Hematopoietic multipotent progenitor cell treated with erythropoietin and hydrocortisone succinate and interleukin-3 and kit ligand, for 15 days (in vitro differentiated cells): ENCODE measurements at regions not wholly inside any gene's neighbourhood (a gene's known extent, or its start where the extent isn't known, plus 50 kb on each side); places are given as distances from the start of the nearest gene placed in this dataset.

Experiments used
- DNase-seq: peaks from one replicate; pipeline ENCODE4 v3.0.0-alpha.2; 2015; ENCODE audit warnings: low spot score

DNA sequence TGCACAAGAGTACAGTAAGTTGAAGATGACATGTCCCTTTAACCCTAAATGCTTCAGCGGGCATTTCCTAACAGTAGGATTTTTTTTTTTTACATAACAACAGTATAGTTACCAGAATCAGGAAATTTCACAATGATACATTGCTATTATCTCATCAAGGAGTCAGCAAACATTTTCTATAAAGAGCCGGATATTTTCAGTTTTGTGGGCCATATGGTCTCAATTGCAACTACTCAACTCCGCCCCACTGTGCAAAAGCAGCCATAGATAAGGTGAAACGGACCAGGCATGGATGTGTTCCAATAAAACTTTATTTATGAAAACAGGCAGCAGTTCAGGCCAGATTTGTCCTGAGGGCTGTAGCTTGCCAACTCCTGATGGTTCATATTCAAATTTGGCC, 130.6 kb downstream of the SMAD6 start:
- no peak for DNase-seq

DNA sequence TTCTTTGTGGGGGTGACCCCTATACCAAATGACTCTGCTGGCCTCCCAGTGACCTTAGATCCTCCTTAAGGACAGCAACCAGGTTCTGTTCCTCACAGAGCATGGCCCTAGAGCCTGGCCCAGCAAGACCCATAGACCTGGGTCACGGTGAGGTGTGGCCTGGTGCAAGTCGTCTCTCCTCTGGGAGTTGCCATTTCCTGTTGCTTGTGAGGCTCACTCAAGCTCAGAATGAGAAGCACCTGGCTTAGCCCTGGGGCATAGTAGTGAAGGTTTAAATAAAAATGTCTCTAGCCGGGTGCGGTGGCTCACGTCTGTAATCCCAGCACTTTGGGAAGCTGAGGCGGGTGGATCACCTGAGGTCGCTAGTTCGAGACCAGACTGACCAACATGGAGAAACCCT, 131.3 kb downstream of the SMAD6 start:
- DNase-seq = no peak

DNA sequence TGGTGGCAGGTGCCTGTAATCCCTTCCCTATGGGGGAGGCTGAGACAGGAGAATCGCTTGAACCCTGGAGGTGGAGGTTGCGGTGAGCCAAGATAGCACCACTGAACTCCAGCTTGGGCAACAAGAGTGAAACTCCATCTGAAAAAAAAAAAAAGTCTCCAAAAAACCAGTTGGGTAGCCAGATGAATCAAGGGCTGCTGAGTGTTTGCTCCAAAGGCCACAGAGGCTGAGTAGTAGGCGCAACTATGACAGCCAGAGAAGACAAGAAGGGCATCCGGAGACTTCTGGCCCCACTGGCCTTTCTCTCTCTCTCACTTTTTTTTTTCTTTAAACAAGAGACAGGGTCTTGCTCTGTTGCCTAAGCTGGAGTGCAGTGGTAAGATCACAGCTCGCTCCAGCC, 131.8 kb downstream of the SMAD6 start:
- DNase-seq = no peak

DNA sequence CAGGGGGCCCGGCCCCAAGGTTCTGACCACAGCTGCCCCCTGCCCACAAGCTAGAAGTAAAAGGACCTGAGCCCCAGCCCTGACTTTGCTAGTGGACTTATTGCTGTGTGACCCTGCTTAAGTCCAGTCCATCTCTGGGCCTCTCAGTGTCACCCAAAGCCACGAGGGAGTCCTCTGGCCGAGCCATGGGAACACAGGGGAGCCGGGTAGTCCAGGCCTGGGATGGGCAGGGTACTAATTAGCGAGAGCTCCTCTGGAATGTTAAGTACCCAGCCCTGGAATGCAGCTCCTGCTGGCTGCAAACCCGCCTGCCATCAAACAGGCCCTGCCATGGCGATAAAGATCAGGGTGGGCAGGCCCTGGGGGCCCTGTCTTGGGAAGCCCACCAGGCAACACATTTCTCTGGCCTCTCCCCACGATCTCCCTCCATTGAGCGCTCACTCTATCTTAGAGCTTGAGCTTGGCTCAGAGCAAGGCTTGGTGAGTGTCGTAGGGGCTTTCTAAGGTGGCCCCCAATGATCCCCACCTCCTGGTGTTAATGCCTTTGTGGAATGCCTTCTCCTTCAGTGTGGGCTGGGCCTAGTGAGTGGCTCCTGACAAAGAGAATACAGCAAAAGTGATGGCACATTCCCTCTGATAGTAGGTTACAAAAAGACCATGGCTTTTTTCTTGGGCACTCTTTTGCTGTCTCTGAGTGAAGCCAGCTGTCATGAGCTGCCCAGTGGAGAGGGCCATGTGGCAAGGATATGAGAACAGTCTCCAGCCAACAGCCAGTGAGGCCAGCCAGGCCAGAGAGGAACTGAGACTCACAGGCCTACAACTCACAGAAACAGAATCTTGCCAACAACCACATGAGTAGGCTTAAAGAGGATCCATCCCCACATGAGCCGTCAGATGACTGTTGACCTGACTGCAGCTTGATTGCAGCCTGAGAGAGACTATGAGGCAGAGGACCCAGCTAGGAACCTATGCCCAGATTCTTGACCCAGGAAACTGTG, 133.1 kb downstream of the SMAD6 start:
- no peak for DNase-seq

DNA sequence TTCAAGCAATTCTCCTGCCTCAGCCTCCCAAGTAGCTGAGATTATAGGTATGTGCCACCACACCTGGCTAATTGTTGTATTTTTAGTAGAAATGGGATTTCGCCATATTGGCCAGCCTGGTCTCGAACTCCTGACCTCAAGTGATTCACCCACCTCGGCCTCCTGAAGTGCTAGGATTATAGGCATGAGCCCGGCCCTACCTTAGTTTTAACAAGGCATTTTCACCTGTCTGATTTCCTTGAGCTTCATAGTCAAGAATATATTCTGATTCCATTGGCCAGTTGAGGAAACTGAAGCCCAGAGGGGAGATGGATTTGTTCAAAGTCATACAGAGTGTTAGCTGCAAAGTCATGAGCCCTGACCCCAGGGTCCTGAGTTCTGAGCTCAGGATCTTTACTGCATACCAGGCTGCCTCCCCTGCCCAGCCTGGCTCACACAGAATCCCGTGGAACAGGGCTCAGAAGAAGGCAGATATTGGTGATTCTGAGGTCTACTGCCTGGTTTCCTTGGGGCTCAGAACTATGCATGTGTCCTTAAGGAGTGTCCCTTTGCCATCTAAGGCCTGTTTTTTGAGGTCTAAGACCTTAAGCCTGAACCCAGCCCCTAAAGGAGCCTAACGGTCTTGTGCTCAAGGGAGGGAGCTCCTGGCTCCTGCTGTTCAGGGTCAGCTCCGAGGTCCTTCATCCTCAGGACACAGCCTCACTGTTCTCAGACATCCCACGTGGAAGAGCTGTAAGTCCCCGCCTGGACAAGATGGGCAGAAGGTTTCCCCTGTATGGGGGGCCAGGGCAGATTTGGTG, 134.4 kb downstream of the SMAD6 start:
- no peak for DNase-seq

DNA sequence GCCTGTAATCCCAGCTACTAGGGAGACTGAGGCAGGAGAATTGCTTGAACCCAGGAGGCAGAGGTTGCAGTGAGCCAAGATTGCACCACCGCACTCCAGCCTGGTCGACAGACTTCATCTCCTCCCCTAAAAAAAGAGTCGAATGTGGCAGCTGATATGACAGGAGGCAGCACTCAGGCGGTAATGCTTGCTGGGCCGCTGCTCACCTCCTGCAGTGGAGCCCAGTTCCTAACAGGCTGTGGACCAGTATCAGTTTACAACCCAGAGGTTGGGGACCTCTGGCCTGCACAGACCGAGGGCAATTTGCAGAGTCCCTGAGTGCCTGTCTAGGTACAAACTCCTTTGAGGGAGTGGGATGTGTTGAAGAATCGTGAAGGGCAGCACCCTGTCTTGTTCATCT, 136.2 kb downstream of the SMAD6 start:
- no peak for DNase-seq

DNA sequence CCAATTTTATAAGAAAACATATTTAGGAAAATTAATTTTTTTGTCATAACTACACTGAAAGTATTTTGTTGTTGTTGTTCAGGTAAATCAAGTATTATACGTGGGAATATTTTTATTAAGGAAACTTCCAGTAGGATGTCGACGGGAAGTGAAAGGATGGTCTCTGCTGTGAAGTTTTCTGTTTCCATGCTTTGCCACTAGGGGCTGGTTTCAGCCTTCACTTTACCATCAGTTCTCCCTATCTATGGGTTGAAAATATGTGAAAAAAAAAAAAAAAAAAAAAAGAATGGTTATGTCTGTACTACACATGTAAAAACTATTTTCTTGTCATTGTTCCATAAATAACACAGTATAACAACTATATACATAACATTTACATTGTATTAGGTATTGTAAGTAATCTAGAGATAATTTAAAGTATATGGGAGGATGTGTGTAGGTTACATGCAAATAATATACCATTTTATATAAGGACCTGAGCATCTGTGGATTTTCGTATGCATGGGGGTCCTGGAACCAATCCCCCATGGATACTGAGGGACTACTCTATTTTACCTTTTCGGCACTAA, 136.7 kb downstream of the SMAD6 start:
- peak; percentile 8 for DNase-seq

DNA sequence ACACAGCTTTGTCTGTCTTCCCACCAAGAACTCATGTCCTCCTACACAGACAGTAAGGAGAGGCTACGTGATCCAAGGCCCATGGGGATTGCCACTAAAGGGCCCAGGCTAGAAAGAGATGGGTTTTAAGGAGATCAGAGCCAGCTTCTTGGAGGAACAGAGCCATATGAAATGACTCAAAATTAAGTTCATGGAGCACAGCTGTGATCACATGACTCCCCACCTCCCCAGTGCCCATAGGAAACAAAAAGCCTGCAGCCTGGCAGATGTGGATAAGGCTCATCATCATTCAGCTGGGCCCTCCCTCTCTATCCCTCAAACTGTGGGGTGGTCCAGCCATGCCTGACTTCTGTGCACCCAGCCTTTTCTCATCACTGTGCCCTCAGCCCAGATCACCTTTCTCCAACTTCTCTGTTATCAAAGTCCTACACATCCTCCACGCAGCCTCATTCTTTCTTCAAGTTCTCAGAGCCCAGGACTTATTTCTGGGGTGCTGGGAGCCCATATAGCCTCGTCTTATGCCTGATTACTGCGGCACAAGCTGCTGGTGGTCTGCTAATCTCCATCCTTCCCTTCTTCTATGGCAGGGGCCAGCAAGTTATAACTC, 137.6 kb downstream of the SMAD6 start:
- no peak for DNase-seq

DNA sequence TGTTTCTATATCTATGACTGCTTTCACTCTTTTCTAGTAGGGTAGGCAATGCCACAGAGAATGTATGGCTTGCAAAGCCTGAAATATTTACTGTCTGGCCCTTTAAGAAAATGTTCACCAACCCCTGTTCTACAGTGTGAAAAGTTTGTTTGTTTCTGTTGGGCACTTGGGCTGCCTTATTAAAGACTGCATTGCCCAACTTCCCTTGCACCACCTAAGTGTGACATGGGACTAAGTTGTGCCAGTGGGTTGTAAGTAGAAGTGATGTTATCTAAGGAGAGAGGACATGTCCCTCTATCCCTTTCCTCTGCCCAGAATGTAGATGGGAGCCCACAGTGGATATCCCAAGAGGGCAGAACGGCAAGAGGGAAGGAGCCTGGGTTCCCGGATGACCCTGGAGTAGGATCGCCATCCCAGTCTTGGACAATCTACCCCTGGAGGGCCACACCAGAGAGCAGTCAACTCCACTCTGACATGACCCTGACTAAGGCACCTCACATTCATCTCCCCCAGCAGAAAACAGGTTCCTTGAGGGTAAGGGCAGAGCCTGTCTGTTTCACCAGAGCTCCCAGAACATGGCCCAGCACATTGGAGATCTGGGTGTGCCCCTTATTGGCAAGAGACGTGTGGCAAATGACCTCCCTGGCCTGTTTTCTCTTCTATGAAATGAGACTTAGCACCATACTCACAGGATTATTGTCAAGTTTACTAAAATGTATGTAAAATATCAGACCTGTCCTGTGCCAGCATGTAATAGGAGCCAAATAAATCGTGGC, 138.8 kb downstream of the SMAD6 start:
- DNase-seq = no peak

DNA sequence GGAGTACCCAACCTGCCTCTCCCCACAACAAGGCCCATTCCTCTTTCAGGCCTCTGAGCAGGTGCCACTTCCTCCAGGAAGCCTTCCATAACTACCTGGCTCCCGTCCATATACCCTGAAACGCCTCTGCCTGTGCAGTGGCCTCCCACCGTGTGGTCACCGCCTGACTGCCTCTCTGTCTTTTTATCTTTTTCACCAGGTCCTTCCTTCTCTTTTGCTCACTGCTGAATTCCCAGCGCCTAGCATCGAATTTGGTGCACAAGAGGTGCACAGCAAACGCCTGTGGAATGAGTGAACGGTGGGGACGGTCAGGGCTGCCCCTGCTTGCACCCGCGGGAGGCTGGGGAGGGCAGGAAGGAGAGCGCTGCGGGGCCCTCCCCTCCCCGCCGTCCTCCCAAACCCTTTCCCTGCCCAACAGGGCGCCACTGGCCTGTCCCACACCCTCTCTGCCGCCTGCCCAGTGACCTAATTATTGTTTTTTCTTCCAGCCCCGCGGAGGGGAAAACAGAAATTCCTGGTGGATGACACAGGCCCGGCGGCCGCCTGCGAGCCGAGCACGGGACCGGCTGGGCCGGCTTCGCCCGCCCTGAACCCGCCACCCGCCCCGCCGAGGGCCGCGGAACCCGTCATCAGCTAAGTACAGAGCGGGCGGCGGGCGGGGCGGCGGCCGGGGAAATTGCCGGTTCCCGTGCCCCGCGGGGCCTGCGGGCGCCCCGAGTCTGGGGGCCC, 140.1 kb downstream of the SMAD6 start:
- no peak for DNase-seq

DNA sequence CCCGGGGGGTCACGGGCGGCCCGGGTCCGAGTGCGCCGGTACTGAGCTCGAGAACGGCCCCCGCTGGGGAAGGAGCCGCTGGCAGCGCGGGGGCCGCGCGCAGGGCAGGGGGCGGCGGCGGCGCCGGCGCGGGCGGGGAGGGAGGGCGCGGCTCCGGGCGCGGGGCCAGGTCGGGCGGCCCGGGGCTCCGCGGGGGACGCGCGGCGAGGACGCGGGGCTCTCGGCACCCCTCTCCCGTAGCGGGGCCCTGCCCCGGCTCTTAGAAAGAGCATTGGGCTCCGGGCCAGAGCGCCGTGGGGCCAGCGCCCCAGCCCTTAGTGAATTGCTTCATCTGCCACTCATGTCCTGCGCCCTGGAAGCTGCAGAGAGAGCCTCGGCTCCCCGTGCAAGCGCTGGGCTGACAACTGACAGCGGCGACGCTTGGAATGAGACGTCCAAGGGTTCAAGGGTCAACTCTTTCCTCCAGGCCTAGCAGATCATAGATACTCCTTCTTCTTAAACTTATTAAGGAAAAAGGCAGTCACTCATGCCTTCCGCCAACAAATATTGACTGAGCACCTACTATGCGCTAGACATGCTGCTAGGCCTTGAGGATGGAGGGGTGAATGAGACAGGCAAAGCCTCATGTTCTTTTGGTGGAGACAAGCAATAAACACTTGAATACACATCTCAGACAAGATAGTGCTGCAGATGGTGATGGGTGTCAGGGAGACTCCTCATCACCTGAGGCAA, 140.8 kb downstream of the SMAD6 start:
- no peak for DNase-seq

DNA sequence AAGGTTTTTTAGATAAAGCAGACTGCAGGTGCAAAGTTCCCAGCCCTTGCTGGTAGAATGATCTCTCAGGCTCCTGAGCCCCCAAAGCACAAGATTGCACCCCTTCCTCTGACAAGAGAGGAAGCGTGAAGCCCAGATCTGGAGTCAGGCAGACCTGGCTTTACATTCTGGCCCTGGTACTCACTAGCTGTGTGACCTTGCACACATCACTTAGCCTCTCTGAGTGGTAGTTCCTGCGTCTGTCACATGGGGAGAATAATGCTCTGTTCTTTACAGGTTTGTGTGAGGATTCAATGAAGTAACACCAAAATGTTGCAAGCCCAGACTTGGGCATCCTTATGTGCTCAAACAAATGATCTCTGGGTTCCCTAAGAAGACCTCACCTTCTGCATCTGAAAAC, 141.5 kb downstream of the SMAD6 start:
- no peak for DNase-seq

DNA sequence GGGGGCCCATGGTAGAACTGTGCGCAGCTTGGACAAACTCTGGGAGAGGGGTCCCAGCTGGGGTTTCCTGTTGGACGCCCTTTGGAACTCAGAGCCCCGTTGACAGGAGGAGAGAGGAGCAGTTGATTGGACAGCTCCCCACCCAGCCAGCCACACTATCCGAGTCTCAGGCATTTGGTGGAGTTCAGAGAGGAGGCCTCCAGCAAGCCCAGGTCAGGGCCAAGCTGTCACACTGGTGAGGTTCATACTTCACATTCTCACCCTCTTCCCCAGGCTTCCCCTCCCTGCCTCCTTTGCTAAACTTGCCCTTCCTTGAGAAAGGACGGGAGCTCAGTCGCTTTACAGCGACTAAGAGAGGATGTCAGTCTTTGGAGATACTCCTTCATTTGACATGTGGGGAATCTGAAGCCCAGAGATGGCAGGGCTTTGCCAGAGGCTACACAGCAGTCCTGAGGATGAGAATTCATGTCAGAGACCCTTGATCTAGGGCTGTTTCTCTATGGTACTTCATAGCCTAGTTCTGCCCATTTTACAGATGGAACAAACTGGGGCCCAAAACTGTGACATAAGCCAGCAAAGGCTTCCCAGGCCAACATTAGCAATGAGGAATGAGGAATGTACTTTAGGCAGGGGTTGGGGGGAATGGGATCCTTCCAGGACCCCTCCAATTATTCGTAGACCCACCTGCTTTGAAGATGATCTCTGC, 142.2 kb downstream of the SMAD6 start:
- DNase-seq = no peak

DNA sequence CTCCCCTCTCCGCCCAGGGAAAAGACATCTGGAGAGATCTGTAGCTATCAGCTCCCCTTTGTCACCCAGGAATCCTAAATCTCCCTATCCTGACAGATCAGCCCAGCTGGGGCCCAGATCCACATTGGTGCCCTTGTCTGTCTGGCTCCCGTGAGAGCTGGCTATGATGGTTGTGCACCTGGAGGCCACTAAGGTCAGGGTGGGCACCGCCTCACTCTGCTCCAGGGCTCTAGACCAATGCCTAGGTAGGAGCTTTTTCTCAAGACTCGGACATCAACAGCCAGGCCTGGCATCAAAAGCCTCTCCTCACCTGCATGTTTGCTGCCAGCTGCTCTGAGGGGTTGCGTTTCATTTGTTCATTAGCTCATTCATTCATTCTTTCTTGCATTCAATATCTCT, 142.7 kb downstream of the SMAD6 start:
- DNase-seq = no peak

DNA sequence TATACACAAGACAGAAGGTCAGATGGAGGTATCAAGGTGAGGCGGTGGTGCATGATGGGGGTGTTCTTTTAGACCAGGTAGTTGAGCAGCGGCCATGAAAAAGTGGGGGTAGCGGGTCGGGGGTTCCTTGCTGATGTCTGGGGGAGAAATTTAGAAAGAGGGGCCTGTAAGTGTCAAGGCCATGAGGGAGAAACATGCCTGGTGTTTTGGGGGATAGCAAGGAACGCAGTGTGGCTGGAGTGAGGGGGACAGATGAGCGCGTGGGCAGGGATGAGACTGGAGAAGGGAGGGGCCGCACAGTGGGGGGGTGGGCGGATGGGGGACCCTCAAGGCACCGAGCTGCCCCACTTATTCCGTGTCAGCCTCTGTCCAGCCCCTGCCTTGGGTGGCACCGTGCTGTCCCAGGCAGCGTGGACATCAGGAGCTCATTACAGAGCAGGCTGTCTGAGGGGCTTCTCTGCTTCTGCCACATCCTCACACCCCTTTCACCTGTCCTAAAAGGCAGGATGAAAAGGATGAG, 143.3 kb downstream of the SMAD6 start:
- no peak for DNase-seq

DNA sequence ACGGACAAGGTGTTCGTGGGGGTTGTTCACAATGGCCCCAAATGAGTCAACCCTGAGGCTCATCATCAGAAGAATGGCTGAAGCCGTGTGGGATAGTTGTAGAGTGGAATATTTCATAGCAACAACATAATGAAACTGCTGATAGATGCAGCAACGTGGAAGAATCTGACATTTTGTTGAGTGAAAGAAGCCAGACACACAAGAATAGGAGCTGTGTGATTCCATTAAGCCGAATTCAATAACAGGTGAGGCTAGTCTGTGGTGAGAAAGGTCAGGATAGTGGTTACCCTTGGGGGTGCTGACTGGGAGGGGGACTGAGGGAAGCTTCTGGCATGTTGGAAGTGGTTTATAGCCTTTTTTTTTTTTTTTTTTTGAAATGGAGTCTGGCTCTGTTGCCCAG, 144.0 kb downstream of the SMAD6 start:
- no peak for DNase-seq

DNA sequence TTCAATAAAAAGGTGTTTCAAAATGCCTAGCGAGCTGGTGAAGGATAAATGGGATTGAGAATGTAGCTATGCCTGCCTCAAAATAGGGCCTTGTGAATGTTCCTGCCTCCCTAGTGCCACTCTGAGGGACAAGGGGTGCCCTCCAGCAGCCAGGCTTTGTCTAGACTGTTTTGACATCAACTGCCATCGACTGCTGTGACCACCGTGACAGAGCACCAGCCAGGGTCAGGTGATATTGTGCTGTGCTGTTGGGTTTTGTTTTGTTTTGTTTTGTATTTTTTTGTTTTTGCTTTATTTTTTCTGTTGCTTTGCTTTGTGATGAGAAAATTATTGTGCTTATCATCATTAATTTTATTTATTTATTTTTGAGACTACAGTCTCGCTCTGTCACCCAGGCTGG, 144.8 kb downstream of the SMAD6 start:
- DNase-seq = no peak

DNA sequence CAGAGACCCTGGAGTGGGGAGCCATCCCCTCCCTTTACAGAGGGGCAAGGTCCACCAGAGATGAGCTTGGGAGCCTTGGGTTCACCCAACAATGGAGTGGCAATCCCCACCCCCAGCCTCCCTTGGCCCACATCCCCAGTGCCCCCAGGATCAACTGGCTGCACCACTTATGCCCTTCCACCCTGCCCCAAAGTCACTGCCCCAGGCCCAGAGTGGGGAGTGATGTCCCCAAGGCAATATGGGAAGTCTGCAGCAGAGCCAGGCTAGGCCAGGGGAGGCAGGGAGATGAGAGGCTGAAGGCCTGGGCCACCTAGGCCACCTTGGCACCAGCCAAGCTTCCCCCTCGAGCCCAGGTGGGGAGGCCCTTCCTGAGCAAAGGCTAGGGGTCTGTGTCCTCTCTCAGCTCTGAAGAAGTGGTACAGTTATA, 145.5 kb downstream of the SMAD6 start:
- no peak for DNase-seq

DNA sequence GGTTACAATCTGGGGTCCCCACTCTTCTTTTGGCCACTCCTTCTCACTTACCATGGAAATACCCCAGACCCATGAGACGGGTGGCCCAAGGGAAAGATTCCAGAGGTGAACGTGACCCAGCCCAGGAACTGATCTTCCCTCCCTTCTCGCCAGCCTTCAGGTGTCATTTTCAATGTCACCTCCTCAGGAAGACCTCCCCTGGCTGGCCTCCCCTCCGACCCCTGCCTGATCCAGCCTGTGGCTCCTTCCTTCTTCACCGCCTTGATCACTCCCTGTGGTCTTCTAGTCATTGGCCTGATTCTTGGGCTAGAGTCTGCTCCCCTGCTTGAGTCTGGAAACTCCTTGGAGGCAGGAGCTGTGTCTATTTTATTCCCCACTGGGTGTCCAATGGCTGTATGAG, 146.1 kb downstream of the SMAD6 start:
- no peak for DNase-seq
